GM21381 (cell line): ENCODE measurements at regions not wholly inside any gene's neighbourhood (a gene's known extent, or its start where the extent isn't known, plus 50 kb on each side); places are given as distances from the start of the nearest gene placed in this dataset.
A peak's percentile ranks its signal among the peaks of the same experiment; 100 is the strongest.

Source experiments
- ATAC-seq: cut with Tn5 transposase; IDR thresholded peaks from one replicate; pipeline ENCODE4 v1.9.1; 2021; ENCODE audit warnings: mild to moderate bottlenecking, moderate library complexity; ENCODE audit not compliant: unreplicated experiment

DNA sequence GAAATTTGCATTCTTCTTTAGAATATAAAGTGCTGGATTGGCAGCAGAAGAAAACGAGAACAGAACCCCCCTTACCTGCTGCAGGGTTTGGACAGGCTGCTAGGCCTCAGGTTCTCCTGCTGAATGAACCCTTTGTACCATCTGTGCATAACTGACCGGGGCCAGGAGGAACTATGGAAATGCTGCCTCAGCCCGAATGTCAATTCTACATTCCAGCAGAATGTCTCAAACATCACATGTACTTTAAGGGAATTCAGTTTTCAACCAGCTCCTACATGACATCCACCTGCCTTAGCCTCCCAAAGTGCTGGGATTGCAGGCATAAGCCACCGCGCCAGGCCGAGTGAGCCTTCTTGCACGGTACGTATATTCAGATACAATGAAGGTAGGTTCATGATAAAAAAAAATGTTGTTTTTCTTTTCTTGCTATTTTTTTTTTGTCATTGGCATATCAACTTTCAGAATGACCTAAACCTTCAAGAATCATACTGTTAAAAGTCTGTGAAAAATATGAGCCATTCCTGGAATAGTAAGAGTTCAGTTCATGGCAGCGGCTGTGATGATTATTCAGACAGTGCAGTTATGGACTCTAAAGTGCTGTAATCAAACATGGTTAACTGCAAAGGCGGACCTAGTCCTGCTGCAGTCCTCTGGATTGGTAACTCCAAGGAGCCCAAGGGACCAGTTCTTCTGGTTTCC lies 84.4 kb upstream of the TNS3 start:
- ATAC-seq: no peak

DNA sequence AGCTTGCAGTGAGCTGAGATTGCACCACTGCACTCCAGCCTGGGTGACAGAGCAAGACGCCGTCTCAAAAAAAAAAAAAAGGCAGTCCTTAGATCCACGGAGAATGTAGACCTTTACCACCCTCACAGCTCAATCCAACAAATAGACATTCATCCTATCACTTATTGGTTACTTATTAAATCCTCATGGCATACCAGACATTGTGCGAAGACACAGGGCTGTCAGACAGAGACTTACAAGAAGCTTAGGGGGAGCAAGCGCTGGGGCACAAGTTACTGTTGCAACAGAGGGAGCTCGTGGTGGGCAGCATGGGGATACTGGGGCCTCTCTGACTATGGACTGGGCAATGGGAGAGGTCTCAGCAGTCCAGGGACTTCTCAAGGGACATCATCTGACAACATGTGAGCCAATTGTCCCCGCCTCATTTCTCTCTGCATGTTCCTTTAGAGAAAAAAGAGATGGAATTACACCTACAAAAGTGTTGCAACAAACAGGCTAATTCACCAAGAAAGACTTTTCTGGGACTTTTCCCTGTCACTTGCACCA lies 82.8 kb upstream of the TNS3 start:
- ATAC-seq: no peak

DNA sequence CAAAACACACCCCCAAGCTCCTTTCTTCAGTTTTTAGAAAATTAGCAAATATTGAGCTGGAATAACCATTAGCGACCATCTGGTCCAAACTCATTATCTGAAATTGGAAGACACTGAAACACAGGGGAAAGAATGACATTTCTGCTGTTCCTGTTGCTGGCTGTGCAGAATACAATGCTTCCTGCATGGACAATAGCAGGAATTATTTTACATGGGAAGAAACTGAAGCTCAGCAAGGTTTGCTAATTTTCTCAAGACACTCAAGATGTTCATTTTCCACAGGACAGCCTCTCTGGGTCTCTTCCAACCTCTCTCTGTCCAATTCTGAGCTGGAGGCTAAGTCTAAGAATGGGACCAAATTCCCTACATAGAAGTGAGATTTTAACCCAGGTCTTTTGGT lies 81.9 kb upstream of the TNS3 start:
- ATAC-seq: no peak

DNA sequence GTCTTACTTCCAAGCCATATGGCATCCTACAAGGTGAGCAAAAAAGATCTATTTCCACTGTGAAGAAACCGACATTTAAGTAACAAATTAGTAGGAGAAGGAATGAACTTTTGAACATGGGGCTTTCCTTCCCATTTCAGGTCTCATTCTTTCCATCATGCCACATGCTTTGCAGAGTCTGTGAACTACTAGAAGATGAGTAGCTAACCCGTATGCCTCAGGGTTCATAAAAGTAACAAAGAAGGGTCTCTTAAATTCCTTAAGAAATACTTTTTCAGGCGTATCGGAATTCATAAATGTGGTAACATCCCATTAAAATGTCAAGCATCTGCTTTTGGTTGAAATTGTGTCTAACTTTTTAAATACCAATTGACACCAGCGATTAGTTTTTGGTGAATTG lies 81.3 kb upstream of the TNS3 start:
- no peak for ATAC-seq

DNA sequence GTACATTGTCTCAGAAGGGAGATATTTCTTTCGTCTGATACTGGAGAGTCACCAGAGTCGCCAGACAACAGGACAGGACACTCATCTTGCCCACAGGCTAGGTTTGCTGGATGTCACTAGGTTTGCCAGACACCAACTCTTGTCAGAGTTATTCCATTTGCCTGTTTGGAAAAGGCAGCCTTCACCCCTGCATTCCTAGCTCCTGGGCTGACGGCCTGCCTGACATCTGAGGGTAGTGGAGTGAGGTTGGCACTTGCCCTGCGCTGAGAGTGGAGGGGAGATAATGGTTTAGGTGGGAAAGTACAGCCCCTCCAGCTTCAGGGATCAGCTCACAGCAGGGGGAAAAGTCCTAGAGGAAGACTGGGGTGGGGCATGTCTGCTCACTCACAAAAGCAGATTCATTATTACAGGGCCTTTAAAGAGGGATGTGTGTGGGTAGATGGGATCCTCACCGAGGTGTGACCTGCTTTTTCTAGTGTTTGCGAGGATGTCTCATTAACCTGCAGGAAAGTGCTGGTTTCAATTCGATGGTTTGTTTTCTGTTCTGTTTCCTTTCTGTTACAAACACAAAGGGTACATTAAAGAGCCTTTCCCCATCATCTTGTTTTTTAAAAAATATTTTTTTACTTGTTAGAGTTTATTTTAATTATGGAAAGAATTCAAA lies 79.3 kb upstream of the TNS3 start:
- peak; percentile 72 for ATAC-seq

DNA sequence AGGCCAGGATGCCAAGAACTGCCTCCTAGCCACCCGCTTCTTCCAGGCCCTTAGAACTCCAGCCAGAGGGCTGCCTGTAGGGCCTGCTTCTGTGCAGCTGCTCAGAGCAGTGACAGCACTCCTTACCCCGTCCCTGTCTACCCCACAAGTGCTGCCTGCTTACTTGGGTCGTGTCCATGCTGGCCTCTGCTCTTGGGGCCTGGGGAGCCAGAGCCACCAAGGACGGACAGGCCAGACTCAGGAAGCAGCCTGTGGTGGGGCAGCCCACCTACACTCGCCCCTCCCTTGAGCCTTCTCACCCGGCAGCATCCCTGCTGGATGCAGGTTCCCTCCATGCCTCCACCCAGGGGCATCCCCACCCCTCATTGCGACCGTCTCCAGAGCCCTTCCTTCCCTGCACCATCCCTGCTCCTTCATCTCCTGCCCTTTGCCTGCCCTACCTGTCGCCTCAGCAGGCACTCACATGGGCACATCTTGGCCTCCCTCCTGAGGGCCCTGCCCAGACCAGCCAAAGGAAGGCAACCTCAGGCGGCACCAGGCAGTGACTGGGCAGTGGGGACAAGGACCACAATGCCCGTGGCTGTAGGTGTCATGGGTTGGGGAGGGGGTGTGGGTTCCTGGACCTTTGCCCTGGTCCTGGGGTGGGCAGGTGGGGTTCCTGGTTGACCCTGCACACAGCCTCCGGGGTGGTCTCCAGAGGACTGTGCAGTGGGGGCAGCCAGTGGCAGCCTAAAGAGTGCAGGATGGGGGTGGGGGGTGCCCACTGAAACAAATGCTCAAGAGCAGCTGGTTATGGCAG lies 78.0 kb upstream of the TNS3 start:
- no peak for ATAC-seq

DNA sequence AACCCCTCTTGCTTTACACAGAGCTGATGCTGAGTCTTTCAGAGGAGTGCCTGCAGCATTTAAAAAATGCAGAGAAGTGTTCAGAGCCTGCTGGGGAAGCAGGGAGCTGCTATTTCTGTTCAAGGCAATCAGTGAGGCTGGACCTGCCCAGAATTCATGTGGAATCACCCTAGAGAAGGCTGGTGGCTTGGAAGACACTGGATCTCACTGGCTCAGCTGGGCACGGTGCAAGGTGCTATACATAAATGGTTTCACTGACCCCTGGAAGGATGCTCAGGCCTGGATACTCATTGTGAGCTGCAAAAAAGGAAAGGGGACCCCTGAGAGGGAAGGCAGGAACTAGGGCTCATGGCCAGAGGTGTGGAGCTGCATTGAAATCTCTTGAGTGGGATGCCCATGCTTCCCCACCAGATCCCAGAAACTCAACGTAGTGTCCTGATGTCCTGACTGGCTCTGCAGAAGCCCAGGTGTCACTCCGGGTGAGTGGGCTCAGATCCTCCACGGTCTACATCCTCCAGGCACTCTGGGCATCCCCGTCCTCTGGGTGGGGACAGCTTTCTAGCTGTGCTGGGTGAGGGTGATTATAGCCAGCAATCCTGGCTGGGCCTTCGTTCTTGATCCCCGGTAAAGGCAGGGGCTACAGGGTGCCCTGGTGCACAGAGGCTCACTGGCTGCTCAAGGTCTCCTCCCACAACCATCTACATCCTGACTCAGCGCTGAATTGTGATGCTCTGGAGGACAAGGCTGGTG lies 77.2 kb upstream of the TNS3 start:
- no peak for ATAC-seq

DNA sequence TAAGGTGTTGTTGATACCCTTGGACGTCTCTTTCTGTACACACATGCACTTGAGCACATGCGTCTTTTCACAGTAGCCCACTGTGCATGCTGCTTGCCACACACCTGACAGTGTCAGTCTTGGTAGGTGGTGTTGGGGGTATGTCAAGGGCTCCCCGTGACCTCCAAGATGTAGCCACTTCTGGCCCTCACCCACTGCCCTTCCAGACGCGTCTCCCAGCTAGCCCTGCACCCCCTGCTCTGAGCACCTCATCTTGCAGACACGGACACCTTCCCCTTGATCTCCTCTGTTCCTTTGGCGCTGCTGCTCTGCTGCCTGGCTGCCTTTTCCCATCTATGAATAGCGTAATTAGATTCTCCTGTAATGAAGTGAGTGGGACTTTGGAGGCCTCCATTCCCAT lies 75.2 kb upstream of the TNS3 start:
- no peak for ATAC-seq

DNA sequence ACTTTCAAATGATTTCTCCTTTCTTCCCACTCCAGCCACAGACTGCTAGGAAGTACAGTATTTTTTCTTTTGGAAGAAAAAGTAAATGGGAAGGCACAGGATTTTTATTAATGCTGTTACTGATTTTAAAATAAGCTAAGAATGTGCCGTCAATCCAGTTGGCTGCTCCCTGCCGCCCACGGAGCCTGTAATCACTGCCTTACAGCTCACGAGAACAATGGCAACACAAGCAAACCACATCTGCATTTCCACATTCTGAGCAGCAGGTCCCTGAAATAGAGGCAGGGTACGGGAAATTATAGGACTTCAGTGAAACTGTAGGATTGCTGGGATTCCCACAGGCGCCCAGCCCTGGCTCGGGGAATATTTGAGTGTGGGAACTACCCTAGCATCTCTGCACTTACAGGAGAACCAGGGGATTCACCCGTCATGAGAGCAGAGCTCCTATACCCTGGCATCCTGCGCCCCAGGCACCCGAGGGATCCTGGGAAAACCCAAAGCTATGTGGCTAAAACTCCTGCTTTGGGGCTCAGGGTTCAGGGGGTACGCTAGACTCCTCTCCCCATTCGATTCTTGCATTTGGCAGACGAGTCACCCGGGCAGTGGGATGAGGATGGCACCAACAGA lies 72.9 kb upstream of the TNS3 start:
- no peak for ATAC-seq

DNA sequence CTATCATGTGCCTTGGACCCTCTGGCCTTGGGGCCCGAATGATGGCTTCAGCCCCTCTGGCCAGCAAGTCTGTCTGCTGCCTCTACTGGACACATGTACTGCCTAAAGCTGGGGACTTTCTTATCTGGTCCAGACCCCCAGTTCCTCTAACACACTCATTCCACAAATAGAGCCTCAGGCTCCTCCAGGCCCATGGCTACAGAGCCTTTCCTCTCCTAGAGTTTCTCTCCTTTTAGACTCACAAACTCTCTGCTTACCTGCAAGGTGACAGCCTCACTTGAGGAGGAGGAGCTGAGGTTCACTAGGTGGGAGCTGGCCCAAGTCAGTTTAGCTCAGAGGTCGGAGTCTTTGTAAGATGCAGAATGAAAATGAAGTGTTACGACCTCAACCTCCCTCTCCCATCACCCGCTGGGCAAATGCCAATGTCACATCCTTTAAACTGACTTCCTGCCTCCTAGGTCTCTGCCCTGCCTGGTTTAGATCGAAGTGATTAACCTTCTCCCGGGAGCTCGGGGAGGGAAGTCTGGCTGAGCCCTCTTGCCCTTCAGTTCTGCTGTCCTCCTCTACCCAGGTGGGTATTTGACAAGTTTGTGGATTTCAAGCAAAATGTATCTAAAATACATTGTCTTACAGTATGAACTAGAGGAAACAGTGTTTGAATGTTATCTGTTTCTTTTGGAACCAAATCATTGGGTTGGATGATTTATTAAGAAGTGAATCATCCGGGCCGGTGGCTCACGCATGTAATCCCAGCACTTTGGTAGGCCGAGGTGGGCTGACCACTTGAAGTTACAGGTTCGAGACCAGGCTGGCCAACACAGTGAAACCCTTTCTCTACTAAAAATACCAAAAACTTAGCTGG lies 71.9 kb upstream of the TNS3 start:
- no peak for ATAC-seq

DNA sequence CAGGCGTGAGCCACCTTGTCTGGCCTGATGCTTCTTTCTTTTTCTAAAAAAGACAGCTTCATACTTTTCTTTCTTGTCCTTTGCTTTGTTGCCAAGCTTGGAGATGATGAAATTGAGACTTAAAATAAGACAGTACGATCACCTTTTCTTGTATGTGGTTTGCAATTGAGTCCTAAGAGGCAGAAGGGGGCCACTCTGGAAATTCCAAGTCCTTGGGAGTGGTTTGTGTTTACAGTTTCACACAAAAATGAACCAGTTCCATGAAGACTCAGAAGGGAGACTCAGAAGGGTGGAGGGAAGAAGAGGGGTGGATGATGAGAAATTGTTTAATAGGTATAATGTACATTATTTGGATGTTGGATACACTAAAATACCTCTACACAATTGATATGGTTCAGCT lies 70.7 kb upstream of the TNS3 start:
- ATAC-seq: no peak

DNA sequence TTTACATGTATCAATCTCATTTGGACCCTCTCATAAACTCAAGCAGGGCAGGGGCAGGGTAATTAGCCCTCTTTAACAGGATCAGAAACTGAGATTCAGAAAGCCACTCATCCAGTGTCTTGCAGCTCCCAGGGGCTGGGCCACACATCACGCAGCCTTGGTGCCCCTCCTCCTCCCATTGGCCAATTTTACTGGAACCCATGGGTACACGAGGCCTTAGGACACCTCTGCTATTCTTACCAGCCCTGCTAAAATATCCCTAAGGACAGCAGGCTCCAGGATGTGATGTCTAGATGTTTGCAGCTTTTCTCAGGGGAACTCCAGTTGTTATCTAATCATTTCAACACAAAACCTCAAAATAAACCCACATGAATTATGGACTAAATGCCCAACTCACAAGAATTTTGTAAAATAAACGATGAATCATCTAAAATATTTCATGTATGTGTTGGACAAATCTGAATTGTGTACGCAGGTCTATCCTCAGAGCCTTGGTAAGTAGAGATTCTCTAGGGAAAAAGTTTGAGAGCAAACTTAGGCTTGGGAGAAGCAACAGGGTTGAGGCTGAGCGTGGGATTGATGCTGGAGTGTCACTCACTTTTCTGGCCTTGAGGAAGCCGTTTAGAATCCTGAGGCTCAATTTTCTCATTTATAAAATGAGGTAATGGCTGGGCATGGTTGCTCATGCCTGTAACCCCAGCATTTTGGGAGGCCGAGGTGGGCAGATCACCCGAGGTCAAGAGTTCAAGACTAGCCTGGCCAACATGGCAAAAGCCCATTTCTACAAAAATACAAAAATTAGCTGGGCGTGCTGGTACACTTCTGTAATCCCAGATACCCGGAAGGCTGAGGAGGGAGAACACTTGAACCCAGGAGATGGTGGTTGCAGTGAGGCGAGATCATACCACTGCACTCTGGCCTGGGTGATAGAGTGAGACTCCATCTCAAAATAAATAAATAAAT lies 69.7 kb upstream of the TNS3 start:
- no peak for ATAC-seq

DNA sequence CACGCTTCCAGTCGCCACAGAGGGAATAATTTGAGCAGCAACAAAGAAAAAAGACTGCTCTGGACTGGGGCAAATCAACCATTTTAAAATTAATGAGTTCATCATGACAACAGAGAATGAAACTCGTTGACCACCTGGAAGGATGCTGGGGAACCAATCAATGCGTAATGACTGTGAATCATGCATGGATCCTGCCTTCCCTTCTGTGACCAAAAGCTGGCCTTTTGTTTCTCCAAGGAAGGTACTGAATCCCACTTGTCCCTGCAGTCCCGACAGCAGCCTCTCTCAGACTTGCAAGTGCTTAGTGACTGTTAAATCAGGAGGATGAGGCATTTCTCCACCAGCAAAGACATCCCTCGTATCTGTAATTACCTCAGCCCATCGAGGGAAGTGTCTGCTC lies 68.0 kb upstream of the TNS3 start:
- no peak for ATAC-seq

DNA sequence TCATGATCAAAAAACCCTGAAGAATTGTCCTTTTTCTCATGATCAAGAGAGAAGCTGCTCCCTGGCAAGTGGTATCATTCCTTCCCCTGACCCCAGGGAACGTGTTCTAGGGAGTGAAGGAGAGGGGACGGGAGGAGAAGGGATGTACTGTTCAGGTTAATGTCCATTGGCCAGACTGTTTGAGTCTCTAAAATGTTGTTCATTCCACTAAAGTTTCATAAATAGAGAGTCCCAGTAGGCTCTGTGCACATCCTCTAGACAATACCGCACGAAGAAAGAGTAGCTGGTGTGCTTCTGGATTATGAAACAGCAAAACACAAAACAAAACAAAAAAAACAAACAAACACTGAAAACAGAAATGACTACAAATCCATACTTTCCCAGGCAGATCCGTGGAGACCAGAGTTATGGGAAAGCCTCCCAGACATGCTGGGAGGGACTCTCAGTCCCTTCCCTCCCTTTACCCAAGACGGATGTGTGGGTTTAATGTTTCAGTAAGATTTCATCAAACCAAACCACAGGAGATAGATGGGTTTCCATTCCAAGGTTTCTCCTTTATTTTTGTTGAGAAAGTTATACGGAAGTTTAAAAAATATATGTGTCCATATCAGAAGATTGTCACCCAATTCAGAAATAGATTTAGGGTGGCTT lies 66.5 kb upstream of the TNS3 start:
- ATAC-seq: no peak

DNA sequence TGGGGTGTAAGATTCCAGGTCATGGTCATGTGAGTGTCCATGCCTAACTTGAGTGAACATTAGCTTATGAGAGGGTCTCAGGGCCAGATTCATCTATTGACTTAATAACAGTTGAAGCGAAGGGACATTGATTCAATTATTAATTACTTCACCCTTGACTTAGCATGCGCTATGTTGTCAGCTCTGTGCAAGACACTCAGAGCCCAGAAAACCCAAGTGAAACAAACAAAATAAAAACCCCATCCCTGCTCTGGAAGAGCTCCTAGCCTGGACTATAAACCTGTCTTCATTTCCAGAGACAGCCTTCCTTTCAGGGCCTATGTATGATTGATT lies 66.0 kb upstream of the TNS3 start:
- no peak for ATAC-seq

DNA sequence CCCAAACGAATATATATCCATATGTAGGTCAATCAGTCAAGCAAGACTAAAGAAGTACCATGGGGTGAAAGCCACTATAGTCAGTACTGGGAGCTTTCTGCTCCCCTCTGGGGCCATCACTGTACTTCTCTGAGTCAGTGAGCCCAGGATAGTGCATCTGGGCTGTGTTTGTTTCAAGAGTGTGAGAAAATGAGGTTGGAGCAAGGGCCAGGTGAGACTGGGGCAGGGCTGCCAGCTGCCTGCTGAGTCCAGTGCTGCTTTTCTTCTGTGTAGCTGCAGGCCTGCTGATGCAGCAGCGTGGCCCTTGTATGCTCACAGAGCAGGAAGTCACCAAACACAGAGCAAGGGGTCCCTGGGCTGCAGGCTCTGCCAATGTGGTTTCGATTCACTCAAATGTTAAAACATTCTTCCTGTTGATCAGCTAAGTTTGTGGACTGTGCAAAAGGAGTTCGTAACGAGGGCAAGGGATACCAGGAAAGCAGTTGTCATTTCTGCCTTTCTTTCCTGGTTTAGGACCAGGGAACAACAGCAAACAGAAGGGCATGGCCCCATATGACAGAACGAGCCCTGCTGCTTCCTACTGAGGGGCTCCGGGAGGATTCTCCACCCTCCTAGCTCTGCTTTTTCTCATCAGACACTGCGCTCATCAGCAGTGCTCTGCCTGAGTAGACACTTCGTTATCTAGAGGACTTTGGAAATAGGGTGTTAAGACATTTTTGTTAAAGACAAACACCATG lies 65.4 kb upstream of the TNS3 start:
- ATAC-seq: peak; percentile 61

DNA sequence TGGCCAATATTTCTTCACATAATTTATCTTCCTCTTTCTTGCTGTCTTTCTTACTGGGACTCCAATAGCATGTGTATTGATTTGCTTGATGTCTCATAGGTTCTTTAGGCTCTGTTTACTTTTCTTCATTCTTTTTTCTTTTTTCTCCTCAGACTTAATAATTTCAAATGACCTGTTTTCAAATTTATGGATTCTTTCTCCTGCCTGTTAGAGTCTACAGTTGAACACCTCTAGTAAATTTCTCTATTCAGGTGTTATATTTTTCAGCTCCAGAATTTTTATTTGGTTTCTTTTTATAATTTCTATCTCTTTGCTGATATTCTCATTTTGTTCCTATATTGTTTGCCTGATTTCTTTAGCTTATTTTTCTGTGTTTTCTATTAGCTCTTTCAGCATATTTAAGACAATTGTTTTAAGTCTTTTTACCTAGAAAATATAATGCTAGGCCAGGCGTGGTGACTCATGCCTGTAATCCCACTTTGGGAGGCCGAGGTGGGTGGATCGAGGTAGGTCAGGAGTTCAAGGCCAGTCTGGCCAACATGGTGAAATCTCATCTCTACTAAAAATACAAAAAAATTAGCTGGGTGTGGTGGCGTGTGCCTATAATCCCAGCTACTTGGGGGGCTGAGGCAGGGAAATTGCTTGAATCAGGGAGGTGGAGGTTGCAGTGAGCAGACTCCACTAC lies 61.9 kb upstream of the TNS3 start:
- ATAC-seq: no peak
